Kidney epithelial cell (primary cell): ENCODE measurements at regions not wholly inside any gene's neighbourhood (a gene's known extent, or its start where the extent isn't known, plus 50 kb on each side); places are given as distances from the start of the nearest gene placed in this dataset.

Source experiments
- DNase-seq: peaks from one replicate; pipeline ENCODE4 v3.0.0-alpha.2; 2010; ENCODE audit warnings: low read depth
- H3K27me3 ChIP-seq: 2 replicates; pipeline ENCODE4 v1.6.0; 2011; ENCODE audit warnings: low read length; ENCODE audit not compliant: control insufficient read depth, insufficient read depth
- H3K36me3 ChIP-seq: 2 replicates; pipeline ENCODE4 v1.5.1; 2011; ENCODE audit warnings: low read length; ENCODE audit not compliant: control insufficient read depth, insufficient read depth
- H3K4me3 ChIP-seq: 2 replicates; pipeline ENCODE4 v1.5.1; 2011; ENCODE audit warnings: low read depth, mild to moderate bottlenecking, control low read depth, low read length
- TF ChIP-seq, protein P1 (sequence below): IDR thresholded peaks from 2 replicates; pipeline ENCODE4 v1.5.1; 2011; ENCODE audit warnings: mild to moderate bottlenecking, moderate library complexity, low read length, control low read depth, inconsistent platforms; ENCODE audit not compliant: insufficient read depth, poor library complexity, severe bottlenecking

DNA sequence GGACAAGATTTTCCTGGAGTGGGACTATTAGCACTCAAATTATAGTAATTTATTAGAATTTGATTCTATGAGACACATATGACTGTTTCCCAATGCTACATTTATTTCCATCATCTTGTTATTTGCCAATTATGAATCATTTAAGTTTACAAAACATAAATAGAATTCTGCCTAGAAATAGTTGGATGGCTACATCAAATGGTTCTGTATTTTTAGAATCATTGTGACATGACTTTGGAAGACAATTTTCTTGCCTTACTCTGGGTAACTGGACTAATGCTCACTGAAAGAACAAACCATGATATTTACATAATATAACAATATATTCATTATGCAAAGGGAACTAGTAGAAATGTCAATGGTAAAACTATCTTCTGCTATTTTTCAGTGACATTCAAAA lies 173.5 kb downstream of the ZIC1 start:
- no peak for DNase-seq
- H3K27me3 ChIP-seq: no peaks in the 10 kb centered on the region
- TF ChIP-seq, protein P1, sequence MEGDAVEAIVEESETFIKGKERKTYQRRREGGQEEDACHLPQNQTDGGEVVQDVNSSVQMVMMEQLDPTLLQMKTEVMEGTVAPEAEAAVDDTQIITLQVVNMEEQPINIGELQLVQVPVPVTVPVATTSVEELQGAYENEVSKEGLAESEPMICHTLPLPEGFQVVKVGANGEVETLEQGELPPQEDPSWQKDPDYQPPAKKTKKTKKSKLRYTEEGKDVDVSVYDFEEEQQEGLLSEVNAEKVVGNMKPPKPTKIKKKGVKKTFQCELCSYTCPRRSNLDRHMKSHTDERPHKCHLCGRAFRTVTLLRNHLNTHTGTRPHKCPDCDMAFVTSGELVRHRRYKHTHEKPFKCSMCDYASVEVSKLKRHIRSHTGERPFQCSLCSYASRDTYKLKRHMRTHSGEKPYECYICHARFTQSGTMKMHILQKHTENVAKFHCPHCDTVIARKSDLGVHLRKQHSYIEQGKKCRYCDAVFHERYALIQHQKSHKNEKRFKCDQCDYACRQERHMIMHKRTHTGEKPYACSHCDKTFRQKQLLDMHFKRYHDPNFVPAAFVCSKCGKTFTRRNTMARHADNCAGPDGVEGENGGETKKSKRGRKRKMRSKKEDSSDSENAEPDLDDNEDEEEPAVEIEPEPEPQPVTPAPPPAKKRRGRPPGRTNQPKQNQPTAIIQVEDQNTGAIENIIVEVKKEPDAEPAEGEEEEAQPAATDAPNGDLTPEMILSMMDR: no peak

DNA sequence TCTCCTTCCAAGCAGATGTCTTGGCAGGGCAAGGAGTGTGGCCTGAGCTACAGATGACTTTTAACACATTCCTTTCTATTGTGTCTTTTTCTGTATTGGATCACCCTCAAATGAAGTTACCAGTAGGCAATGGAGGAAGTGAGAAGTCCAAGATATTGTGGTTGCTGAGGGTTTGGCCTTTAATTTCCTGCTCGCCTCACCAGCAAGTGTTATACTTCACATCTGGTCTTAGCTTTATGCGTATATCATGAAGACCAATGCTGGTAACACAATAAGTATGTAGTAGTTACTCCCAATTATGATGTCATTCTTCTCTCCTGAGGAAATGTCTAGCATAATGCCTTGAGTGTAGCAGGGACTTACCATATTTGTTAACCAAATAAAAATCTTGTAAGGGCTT lies 179.9 kb downstream of the ZIC1 start:
- no peak for DNase-seq
- Histone ChIP-seq H3K36me3 (no peaks in the 10 kb centered on the region), H3K27me3 (no peaks in the 10 kb centered on the region), H3K4me3 (no peak overlapping the region)
- TF ChIP-seq, protein P1: no peak

More for the DNA sequence above, 173.5 kb downstream of the ZIC1 start:
- Histone ChIP-seq H3K4me3 (no peak overlapping the region), H3K36me3 (no peaks in the 10 kb centered on the region)

DNA sequence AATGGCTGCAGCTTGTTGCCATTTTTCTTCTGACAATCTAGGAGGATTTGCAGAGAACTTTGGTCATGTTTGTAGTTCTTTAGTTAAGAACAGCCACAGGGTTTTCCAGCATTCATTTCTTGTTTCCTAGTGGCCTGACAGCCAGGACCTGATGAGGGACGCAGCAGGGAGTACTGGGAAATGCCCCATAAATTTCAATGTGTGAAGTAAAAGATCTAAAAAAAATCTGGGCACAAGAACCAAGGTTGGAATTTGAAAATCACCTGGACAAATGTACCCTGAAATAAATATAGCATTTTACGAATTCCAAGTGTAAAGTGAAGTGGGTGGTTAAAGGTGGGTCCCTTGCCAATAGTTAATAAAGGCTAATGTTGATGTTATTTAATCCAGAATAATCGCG lies 195.0 kb downstream of the ZIC1 start:
- H3K4me3 ChIP-seq: no peak overlapping the region
- TF ChIP-seq, protein P1: no peak
- DNase-seq: no peak
- H3K27me3 ChIP-seq: no peaks in the 10 kb centered on the region
- no peaks in the 10 kb centered on the region for H3K36me3 ChIP-seq

DNA sequence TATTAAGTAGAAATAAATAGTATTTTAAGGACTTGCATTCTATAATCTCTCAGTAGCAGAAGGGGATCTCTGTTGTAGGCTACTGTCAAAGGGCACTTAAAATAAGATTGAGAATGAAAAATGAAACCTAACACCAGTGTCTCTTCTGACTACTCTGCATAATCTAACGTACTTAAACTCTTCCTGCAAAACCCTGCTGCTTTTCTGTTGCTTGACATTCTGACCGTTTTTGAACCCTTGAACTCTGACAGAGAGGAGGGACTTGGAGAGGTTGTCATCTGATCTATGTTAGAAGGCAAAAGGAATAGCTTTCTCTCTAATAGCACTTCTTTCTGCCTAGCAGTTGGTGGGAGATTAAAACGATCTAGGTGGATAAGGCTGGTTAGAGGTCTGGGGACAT lies 204.6 kb downstream of the ZIC1 start:
- Histone ChIP-seq H3K36me3 (no peaks in the 10 kb centered on the region), H3K27me3 (no peaks in the 10 kb centered on the region), H3K4me3 (no peak overlapping the region)
- TF ChIP-seq, protein P1: no peak
- DNase-seq: no peak

DNA sequence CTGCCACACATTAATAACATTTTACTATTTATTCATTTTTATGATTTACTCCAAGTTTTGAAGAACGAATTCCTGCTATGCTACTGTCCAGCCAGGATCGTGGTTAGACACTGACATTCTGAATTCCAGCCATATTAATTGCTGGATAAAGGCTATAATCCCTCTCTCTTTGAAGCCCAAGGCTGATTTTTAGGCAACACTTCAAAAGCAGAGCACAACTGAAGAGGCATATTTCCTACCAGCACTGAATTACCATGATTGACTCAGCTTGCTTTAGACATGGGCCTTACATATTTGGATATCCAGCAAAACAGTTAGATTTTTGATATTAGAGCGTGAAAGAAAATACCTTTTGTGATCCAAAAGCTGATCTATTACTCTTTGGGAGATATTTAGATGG lies 205.0 kb downstream of the ZIC1 start:
- no peak for DNase-seq
- Histone ChIP-seq H3K36me3 (no peaks in the 10 kb centered on the region), H3K27me3 (no peaks in the 10 kb centered on the region), H3K4me3 (no peak overlapping the region)
- TF ChIP-seq, protein P1: no peak

DNA sequence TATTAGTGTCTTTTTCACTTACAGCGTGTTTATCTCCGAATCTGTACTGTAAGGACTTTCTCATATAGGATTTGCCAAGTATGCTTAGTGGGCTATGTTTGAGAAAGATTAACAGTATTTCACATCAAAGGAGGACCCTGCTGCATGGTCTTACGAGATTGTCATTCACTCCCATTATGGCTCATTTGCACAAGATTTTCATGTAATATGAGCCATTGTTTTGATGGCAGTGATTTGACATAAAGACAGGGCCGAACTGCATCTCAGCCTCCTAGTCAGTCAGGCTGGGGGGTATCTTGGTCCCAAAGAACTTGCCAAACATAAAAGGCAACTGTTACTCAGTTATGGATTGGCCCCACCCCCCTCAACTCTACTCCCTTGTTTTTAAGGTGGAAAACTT lies 205.9 kb downstream of the ZIC1 start:
- Histone ChIP-seq H3K4me3 (no peak overlapping the region), H3K36me3 (no peaks in the 10 kb centered on the region), H3K27me3 (no peaks in the 10 kb centered on the region)
- TF ChIP-seq, protein P1: no peak
- no peak for DNase-seq
